CD4-positive, alpha-beta T cell treated with Interleukin-17A for 4 hours (primary cell): ENCODE measurements at regions not wholly inside any gene's neighbourhood (a gene's known extent, or its start where the extent isn't known, plus 50 kb on each side); places are given as distances from the start of the nearest gene placed in this dataset.

ENCODE experiments used
- DNase-seq: peaks from one replicate; pipeline ENCODE4 v3.0.0-alpha.2; 2020; ENCODE audit warnings: mixed read lengths

DNA sequence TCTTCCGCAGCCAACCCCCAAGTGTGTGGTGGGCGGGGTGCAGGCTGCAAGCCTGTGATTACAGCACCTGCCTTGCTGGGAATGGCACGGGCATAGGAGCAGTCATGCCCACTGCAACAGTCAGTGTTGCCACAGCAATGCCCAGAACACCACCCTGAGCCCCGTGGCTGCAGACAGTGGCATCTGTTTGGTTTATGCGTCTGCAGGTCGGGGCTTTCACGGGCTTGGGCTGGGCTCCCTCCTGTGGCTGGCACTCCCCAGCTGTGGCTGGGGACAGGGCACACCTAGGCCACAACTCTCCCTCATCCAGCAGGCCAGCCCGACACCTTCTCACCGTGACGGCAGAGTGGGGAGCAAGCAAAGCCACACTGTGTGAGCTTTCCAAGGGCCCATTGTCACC, 115.3 kb upstream of the C1QTNF9B start:
- no peak for DNase-seq

DNA sequence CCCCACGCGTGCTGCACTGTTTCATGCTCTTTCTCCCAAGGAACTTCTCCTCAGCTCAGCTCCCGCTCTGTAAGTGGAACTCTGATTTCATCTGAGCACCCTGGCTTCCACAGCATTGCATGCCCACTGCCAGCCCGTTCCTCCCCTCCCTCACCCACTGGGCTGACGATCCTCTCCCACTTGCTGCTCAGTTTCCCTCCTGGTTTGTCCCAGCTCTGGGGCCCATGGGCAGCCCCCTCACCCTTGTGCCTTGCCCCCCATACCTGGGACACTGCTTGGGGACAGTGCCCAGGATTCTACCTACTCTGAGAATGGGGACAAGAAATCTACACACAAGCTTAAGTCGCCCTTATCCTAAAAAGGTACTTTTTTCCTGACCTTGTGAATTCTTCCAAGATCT, 115.9 kb upstream of the C1QTNF9B start:
- no peak for DNase-seq

DNA sequence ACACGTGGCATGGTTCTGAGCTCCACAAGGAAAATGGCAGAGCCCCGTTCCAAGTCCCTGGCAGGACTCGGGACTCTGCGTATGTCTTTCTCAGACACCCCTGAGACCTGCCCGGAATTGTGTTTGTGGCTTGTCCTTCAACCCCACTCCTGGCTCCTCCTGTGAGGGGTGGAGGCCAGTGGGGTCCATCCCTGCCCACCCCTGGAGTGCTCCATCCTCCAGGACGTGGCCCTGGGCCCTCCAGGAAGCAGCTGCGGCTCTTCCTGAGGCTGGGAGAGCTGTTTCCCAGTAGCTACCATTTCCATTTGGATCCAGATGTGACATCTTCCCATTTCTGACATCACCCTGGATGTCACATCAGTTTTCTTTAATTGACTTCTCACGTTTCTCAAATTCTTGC, 118.7 kb upstream of the C1QTNF9B start:
- no peak for DNase-seq

DNA sequence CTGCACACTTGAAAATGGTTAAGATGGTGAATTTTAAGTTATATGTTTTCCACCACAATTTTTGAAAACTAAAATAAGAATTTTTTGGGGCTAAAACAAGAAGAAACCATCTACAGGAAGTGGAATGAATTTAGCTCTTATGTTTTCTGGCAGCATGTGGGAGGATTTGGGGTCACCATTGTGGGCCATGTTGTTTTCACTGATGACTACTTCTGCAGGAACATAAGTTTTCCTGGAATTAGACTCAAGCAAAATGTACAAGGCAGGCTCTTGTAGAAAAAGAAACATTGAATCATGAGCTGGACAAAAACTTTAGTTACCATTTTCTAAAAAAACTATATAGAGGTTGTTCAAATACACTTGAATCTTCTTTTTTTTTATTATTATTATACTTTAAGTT, 125.3 kb upstream of the C1QTNF9B start:
- no peak for DNase-seq

DNA sequence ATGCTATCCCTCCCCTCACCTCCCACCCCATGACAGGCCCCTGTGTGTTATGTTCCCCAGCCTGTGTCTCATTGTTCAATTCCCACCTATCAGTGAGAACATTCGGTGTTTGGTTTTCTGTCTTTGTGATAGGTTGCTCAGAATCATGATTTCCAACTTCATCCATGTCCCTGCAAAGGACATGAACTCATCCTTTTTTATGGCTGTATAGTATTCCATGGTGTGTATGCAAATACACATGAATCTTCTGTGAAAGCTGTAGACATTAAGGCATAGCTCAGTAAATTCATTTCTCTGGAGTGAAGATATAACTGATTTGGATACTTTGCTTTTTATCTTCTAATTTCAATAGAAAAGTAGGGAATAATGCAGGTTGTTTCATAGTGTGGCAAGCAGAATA, 125.8 kb upstream of the C1QTNF9B start:
- DNase-seq: no peak

DNA sequence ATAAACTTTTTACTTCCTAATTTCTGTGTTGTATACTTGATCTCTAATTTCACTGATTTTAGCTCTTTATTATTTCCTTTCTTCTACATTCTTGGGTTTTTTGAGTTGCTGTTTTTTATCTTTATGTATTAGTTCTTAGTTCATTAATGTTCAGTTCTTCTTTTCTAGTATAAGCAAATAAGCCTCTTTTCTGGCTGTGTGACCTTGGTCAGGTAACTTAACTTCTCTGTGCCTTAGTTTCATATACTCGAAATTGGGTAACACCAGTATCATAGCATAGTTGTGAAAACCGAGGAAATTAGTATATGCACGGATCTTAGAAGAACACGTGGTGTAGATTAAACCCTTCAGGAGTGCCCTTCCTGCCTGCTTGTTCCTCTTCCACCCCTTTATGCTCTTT, 130.2 kb upstream of the C1QTNF9B start:
- DNase-seq: no peak

DNA sequence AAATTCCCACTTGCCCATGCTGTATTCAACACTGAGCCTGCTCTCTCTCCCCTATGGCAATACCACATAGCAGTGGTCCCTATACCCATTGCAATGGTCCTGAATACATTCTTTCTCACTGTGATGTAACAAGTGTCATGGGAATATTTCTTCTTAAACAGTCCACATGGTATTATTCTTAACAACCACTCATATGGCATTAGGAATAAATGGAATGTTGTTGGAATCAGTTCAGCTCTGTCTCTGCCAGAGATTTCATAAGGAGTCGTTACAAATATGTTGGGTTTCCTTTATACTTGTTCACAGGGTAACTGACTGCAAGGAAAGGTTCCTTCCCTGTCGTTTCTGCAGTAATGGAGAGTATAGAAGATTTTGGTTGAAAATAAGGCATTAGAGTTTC, 128.3 kb upstream of the SPATA13 start:
- DNase-seq: no peak

DNA sequence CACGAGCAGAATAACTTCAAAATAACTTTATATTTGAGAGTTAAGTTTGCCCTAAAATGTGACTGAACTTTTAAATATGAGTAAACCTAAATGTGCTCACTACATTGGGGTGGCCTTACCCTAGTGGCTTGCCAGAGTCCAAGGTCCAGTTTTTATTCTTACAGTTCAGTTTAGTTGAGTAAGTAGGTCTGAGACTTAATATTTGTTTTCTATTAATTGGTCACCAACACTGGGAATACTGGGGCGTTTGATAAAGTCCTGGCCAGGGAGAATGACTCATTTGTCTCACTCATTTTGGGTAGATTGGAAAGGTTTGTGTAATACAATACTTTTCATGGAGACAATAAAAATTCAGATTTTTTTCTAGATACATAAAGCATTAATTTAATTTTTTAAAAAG, 127.8 kb upstream of the SPATA13 start:
- DNase-seq: no peak

DNA sequence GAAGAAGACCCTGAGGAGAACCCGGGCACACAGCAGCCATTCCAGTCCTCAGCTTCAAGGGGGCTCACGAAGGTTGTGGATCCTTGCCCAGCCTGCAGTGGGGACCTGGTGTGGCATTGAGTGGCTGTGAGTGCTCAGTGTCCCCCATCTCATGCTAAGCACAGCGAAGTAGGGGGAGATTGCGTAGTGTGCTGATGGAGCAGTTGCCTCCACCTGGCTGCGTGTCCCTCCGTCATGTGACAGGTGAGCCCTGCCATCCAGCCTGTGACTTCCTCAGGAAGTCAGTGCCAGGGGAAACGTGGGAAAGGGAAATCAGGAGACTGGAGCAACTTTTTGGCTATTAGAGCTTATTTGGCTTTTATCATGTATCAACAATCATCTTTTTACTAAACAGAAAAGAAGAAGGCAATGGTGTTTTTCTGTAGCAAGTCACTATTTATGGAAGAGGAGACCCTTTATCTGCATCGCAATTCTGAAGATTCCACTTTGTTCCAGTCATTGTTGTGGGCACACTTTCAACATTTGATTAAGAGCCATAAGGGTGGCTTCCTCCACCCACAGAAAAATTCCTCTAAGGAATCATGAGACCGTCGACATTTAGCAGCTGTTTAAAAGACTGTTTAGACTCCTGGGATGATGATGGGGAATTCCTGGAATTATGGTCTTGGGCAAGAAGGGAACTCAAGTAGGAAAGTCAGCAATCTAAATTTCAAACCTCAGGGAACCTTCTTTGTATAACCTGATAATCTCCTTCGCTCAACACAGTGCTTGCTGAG, 126.8 kb upstream of the SPATA13 start:
- no peak for DNase-seq

DNA sequence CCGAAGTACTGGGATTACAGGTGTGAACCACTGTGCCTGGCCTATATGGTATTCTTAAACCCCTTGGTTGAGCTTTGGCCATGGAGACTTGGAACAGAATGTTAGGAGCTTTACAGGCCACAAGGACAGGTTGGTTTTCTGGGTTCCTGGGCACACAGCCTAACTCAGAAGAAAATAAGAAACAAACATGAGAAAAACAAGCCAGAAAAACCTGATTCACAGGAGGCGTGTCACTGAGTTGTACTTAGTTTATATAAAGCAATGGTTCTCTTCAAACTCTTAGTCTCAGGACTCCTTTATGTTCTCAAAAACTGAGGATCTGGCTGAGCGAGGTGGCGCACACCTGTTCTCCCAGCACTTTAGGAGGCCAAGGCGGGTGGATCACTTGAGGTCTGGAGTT, 125.1 kb upstream of the SPATA13 start:
- DNase-seq: no peak

DNA sequence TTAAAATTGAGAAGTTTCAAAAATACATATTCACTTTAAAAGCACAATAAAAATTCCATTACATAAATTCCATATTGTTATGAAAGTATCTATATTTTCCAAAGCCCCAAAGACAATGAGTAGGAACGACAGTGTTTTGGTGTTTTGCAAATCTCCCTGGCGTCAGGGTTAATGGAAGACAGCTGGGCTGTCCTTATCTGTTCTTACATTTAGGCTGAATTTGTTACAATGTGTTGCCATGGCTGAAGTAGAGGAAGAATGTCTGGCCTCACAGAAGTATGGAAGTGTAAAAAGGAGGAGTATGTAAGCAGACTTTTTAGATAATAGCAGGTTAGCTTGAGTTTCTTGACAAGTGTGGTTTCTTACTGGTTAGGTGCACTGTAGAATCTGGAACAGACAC, 124.4 kb upstream of the SPATA13 start:
- DNase-seq: no peak

DNA sequence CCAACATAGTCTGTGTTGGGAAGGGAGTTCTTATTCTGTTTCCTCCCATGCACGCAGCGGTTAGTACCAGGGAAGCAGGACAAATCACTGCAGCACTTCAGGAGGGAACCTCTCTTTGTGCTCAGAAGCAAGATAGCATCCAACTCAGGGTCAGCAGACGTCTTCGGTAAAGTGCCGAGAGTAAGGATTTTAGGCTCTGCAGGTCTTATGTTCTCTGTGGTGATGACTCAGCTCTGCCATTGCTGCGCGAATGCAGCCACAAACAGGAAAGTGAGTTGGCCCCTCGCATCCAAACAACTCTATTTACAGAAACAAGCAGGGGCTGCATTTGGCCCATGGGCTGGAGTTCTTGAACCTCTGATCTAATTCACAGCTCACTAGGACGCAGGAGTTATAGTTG, 122.1 kb upstream of the SPATA13 start:
- no peak for DNase-seq

DNA sequence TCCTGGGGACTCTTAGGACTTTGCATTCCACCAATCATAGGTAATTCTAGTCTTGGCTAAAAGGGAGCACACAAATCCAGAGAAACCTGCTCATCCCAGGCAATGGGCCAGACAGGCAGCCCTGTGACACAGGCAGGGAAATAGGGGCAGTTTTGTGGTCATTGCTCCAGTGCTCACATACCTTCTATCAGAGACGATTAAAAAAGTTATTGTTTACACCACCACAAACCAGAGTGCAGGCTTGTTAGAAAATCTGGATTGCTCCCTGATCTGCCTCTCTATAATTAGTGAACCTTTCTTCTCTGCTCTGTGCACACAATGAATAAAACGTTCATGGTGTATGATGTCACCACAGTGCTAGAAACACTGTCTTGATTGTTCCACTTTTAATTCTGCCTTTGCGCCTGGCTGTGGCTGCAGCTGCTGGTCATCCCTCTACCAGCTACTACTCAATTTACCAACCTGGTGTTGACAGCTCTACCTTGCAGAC, 121.6 kb upstream of the SPATA13 start:
- no peak for DNase-seq

DNA sequence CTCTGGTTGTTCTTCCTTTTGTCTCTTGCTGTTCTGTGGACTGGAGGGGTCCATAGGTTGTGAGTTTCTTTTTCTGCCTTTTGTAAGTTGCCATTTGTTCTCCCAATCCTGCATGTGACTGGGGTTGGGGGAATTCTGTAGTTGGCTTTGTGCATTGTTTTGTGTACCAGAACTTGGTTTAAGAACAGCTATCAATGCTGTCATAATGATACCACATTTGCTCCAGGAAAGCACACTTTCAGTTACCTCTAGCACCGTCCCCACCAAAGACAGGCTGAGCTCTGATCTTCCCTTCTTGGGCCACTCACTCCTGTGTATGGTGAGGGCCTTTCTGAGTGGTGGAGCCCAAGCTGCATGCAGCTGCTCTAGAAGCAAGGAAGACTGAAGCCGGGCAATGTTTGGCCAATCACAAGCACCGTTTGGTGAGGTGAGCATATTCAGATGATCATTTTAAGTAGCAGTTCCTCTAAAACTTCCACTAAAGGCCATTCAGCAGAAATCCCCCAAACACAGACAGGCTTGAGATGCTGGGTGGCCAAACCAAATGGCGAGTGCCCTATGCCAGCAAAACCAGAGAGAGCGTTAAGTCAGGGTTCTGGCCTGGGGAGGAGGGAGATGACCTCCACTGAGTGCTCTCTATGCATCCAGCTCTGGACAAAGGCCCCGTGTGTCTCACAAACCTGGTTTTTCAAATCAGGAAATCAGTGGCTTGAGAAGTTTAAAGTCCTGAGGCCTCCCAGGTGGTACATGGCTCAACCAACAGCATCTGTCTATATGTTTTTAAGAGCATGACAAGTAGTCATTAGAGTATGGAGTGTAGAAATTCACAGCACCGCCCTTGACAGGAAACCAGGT, 120.7 kb upstream of the SPATA13 start:
- DNase-seq: no peak

DNA sequence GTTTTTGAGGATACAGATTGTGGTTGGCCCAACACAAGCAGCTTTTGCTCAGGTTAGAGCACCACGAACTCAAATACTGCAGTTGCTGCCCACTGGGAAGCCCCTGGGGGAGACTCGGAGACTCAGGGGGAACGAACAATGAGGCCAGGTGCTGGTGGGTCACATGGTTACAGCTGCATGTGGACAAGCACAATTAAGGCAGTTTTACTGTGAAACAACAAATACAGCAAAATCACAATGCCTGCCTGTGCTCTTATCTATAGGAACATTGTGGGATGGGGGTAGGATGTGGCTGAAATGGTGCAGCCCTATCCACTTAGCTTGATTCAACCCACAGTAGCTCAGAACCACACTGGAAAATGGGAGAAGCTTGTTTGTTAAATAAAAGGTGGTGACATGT, 119.7 kb upstream of the SPATA13 start:
- DNase-seq: no peak

DNA sequence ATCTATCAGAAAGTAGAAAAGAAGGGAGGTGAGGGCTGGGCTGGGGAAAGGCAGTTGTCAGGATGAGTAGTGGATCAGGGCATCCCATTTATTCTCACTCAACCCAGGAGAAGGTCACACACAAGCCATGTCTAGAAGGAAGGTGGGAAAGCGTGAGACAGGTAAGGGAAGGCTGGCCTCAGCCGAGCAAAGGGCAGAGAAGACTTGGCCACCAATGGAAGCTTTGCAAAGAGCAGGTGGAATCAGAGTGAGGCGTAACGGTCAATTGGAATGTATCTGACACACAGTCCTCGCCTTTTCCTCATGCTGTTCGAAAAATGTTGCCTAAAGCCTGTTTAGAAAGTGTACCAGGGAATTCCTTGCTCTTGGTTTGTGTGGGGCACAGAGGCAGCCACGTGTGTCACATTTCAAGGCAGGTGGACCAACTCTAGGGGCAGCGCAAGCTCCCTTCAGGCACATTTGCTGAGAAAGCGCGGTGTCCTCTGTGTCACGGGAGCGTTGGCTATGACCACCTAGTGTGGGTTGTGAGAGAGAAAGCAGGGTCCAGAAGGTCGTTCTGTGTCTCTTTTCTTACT, 118.8 kb upstream of the SPATA13 start:
- DNase-seq: no peak

DNA sequence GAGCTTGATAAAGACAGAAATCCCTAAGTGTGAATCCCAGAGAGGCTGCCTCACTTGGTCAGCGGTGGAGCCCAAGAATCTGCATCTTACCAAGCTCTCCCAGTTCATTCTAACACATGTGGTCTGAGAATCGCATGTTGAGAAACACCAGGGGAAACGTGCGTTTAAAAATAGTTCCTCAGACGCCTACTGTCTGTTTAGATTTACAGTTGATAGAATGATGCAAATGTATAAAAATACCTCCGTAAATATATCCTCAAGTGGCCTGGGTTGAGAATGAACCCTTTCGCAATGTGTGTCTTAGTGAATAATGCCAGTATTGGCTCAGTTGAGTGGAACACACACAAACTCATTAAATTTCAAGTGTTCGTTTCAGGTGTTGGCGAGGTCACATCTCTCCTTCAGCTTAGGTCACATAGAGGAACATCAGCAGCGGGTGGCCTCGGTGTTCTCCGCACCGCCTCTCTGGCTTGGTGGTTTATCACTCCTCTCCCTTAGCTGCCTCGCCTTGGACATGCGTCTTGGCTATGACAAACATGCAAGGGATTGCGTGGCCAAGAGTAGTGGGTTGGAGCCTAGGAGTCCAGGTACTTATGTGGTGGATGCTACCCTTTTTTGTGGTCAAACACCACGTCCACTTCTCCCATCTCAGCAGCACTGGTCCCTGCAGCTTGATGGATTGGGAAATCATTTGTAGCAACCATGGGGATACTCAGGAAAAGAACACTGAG, 117.6 kb upstream of the SPATA13 start:
- no peak for DNase-seq

DNA sequence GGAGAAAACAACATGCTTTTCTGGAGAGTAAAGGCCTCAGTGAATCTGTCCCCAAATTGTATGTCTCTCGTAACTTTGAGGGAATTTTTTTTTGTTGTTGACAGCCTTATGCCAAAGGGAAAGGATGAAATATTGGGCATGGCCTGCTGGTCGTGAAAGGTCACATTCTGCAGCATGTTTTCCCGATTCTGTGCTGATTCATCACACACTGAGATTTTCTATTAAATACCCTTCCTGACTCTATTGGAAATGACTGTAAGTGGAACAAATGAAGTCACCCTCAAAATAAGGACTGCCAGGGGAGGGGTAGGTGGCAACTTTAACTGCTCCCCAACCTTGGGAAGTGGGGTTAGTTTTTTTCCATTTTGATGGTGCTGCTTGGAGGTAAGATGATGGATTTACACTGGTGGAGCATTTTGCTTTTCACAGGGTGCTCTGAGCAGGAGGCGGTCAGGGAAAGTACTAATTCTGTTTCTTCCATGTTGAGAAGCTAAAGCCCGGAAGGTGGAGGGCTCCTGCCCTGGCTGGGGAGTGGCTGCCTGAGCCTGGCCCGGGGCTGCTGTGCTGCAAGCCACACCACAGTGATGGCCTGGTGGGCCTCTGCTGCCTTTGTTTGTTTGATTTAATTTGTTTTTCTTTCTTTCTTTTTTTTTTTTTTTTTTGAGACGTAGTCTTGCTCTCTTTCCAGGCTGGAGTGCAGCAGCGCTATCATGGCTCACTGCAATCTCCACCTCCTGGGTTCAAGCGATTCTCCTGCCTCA, 116.8 kb upstream of the SPATA13 start:
- no peak for DNase-seq

DNA sequence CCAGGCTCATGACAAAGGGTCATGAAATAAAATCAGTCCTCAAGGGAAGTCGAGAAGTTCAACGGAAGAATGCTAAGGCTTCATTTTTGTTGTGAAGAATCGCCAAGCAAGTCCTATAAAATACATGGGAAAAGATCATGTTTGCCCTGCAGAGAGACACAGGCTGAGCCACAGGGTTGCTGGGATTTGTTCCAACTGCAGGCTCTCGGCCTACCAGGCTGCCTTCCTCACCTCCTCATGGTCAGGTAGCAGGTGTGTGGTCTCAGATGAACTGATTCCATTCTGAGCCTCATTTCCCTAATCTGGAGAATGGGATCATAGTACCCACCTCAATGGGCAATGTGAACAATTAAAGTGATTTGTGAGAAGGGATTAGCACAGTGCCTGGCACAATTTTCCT, 114.9 kb upstream of the SPATA13 start:
- no peak for DNase-seq

DNA sequence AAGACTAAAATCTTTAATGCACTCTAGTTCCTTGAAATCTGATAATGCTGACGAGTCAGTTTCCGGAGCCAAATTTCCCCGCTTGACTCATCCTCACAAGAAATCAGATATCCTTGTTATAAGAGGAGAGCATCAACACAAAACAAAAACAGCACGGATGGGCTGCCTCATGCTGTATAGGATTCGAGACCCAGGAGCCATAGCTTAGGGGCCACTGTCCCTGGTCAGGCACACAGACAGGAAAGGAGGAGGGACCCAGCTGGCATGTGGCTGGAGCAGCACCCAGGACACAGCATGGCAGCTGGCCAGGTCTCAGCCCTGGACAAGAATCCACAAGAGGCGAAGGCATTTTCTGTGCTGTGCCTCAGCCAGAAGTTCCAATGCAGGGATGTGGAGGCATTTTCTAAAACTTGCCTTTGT, 110.2 kb upstream of the SPATA13 start:
- DNase-seq: no peak

DNA sequence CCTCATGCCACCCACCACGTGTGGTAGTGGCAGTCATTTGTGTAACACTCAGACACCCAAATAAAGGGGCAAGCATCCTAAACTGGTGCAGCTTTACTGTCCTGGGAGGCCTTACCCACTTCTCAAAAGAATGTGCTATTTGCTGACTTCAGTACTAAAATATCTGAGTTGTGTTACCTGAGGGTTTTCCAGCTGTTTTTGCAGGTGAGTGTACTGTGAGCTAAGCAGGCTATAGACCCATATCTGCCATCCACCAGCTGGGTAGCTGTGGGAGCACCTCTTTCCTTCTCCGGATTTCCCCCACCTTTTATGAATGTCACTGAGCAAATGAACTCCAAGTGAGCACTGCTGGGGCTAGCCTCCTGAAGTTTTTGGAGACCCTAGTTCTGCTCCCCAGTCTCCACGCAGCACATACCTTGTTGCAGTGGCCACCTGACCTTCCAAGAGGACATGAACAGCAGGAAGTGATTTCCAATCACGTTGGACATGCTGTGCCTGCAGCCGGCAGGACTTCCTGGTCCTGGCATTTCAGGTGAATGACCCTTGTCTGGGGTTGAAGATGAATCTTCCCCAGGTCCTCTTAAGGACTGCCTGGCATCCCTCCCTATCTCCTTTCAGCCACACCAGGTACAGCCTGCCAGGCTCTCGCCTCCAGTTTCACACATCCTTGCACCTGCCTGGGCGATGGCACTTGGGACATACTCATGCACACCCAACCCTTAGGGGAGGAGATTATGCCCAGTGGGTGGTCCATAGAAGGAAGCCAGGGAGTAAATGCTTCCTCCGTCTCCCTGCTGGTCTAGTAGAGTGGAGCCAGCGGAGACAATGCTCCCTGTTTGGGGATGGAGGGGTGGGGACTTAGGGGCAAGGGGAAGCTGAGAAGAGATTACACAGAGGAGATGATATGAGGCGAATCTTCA, 109.5 kb upstream of the SPATA13 start:
- DNase-seq: no peak
